ENCODE measurements at regions not wholly inside any gene's neighbourhood (a gene's known extent, or its start where the extent isn't known, plus 50 kb on each side); places are given as distances from the start of the nearest gene placed in this dataset.

DNA sequence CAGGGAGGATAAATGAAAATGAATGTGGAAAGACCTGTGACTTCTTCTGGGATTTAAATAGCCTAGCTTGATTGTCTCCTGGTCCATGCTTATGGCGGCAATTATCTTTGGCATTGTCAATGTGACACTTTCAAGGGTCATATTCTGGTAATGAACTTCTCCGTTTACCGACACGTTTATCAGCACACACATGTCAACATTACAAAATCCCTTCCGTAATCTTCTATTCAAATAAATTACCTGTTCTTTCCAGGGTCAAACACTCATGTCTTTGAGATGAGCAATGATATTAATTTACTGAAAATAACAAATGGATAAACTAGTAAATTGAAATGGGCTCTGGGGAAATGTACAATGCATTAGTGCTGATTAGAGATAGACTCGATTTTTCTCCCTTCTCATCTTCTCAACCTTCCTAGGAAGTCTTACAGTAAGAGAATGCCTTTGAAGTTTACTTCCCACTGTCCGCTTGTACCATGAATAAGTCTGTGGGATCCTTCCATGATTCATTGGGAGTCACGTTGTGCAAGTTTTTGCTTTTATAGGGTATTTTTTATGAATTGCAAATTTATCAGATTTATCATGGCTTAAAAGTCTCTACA is 646.3 kb upstream of the LRATD1 start:
- Histone ChIP-seq H4K8ac (replicated peaks; ENCODE audit: insufficient read length, low read depth, low read length) (no peak overlapping the region), H2AFZ (ENCODE audit: low read length) (no peak overlapping the region), H3K9me3 (ENCODE audit: control insufficient read depth, low read depth, low read length) (no peaks in the 10 kb centered on the region), H2BK5ac (ENCODE audit: insufficient read length, low read length) (no peak overlapping the region), H3K79me1 (ENCODE audit: insufficient read depth, low read depth, low read length, poor library complexity, severe bottlenecking) (no peaks in the 10 kb centered on the region), H3K27me3 (ENCODE audit: insufficient read depth, low read length) (no peaks in the 10 kb centered on the region), H3K4ac (ENCODE audit: low read depth, low read length) (no peak overlapping the region), H2BK15ac (ENCODE audit: low read depth, low read length) (no peak overlapping the region), H4K20me1 (ENCODE audit: control insufficient read depth, insufficient read depth, insufficient read length) (no peaks in the 10 kb centered on the region), H3K9ac (ENCODE audit: extremely low read depth, insufficient read length, low read length) (no peak overlapping the region), H2BK120ac (ENCODE audit: low read depth, low read length, poor library complexity, severe bottlenecking) (no peak overlapping the region), H3K27ac (ENCODE audit: insufficient read length, low read depth, low read length) (no peak overlapping the region), H3T11ph (ENCODE audit: low read length) (no peak overlapping the region), H3K4me1 (ENCODE audit: insufficient read depth, low read length) (no peaks in the 10 kb centered on the region), H4K5ac (ENCODE audit: insufficient read length, low read depth, low read length) (no peak overlapping the region), H3K56ac (ENCODE audit: insufficient read length, low read depth, low read length) (no peak overlapping the region), H4K91ac (ENCODE audit: insufficient read length, low read depth, low read length) (no peak overlapping the region), H3K18ac (ENCODE audit: insufficient read length, low read depth, low read length) (no peak overlapping the region), H3K23me2 (ENCODE audit: insufficient read length, low read depth, low read length, poor library complexity, severe bottlenecking) (no peaks in the 10 kb centered on the region), H3K23ac (ENCODE audit: insufficient read length, low read depth, low read length) (no peak overlapping the region), H2BK20ac (ENCODE audit: low read depth, low read length, poor library complexity, severe bottlenecking) (no peak overlapping the region), H3K79me2 (ENCODE audit: insufficient read depth, low read length) (no peaks in the 10 kb centered on the region), H3K4me2 (ENCODE audit: insufficient read depth, insufficient read length, low read length) (no peak overlapping the region), H2AK5ac (ENCODE audit: insufficient read length, low read length) (no peak overlapping the region), H3K14ac (ENCODE audit: insufficient read depth, low read length) (no peak overlapping the region), H2BK12ac (ENCODE audit: insufficient read length, low read depth, low read length) (no peak overlapping the region)
- DNase-seq = no peak
- WGBS (ENCODE audit: extremely low coverage, insufficient read length, low lambda C conversion rate) = 100% methylated on average over 3 of the region's 8 CpGs
- peaks cover 0 to 3% (median 0%) of the 10 kb centered on the region in 3 experiments; a peak in 2 of 7 replicates for H3K36me3 Mint-ChIP-seq (ENCODE audit: insufficient read depth in 1 of 3, low read depth in 3 of 3)
- no peak overlapping the region for H3K27ac Mint-ChIP-seq
- H3K27me3 Mint-ChIP-seq (ENCODE audit: low read depth) = no peaks in the 10 kb centered on the region
- H3K4me1 Mint-ChIP-seq = no peaks in the 10 kb centered on the region
- TF ChIP-seq, protein P1, sequence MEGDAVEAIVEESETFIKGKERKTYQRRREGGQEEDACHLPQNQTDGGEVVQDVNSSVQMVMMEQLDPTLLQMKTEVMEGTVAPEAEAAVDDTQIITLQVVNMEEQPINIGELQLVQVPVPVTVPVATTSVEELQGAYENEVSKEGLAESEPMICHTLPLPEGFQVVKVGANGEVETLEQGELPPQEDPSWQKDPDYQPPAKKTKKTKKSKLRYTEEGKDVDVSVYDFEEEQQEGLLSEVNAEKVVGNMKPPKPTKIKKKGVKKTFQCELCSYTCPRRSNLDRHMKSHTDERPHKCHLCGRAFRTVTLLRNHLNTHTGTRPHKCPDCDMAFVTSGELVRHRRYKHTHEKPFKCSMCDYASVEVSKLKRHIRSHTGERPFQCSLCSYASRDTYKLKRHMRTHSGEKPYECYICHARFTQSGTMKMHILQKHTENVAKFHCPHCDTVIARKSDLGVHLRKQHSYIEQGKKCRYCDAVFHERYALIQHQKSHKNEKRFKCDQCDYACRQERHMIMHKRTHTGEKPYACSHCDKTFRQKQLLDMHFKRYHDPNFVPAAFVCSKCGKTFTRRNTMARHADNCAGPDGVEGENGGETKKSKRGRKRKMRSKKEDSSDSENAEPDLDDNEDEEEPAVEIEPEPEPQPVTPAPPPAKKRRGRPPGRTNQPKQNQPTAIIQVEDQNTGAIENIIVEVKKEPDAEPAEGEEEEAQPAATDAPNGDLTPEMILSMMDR (conservative IDR thresholded peaks at IDR 0.05) = no peak
- H3K4me3 Mint-ChIP-seq = no peak overlapping the region
- peaks cover 0 to 4% of the 10 kb centered on the region in 2 experiments; a peak in 2 of 5 replicates for H3K9me3 Mint-ChIP-seq
